C4-2B (cell line): ENCODE measurements at regions not wholly inside any gene's neighbourhood (a gene's known extent, or its start where the extent isn't known, plus 50 kb on each side); places are given as distances from the start of the nearest gene placed in this dataset.

Experiments used
- H3K27ac ChIP-seq: fragments of 450-650 bp; 2 replicates; pipeline ENCODE4 v1.5.1; 2017
- CTCF ChIP-seq: fragments of 450-650 bp; conservative IDR thresholded peaks from 2 replicates; pipeline ENCODE4 v1.5.1; 2017; ENCODE audit warnings: mild to moderate bottlenecking
- ZFX ChIP-seq: fragments of 450-650 bp; IDR thresholded peaks from 2 replicates; pipeline ENCODE4 v1.6.1; 2017

DNA sequence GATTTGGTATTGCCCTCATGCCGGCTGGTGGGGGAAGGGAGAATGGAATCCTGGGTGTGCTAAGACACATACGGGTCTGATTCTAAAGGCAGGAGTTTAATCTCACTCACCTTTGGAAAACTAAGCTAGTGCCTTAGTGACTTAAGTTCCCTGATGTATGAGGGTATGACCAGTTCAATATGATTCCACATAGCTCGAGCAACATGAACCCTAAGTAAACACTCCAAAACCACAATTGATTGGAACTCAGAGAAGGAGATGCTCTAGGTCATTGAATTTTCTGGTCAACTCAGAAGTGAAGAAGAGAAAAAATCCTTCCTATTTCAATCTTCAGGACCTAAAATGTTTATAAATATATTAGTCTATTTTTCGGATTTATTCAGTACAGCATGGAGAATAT lies 420.1 kb upstream of the INTU start:
- no peak for TF ChIP-seq ZFX
- TF ChIP-seq CTCF = no peak
- H3K27ac ChIP-seq = no peak overlapping the region

DNA sequence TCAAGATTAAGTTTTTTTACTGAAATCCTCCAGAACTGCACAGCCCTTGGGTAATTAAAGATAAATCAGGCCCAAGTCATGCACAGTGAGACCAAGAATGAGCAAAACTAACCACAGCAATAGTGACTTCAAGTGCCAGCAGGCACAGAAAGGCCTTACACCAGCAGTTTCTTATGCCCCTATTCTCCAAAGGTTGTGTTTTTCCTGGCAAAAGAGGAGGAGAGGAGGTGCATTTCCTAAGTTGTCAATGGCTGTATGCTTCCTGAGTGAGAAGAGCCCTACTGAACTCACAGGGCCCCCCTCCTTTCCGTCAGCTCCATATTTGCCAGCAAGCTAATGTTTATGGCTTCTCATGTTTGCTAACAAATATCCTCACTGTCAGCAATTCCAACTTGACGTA lies 418.7 kb upstream of the INTU start:
- H3K27ac ChIP-seq = no peak overlapping the region
- TF ChIP-seq ZFX (no peak), CTCF (no peak)

- no peak overlapping the region for H3K27ac ChIP-seq
- no peak for TF ChIP-seq ZFX
- TF ChIP-seq CTCF = no peak
Observed at GRCh38 chr4:127214931-127215330, 417.8 kb upstream of the INTU start.

DNA sequence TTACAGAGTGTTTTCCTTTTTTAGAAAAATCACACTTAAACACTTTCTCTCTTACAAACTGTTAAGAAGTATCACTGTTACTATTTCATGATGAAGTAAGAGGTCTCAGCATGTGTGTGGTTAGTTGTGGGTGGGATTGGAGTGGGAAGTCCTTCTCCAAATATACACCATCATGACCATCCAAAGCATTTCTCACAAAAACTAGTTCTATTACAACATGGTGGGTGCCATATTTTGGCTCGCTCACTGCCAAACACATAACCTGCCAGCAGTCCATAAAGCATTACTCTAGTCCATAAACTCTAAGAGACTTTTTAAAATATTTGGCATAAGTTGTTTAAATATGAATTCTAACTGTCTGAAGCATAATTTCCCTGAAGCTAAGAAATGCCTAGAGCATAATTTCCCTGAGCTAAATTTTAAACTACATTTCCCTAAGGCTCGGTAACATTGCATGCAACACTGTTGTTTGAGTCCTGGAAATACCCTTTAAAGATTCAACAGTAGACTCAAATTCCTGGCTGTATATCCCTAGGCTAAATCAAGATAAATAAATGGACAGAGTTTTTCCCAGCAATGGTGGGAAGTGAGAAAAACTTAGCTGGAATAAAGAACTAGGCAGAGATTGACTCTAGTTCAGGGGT lies 415.0 kb upstream of the INTU start:
- TF ChIP-seq CTCF (no peak), ZFX (no peak)
- H3K27ac ChIP-seq = no peak overlapping the region

DNA sequence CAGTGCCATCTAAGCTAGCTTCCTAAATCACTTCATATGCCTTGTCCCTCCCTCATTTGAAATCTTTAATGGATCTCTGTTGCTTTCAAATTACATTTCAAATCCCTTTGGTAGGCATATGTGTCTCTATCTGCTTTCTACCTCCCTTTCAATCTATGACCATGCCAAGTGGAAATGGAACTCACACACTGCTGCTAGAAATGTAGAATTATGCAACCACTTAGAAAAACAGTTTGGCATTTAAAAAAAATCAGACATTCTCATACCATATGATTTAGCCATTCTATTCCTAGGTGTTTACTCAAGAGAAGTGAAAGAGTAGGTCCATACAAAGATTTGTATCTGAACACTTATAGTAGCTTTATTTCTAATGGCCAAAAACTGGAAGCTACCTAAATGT lies 413.5 kb upstream of the INTU start:
- H3K27ac ChIP-seq = no peak overlapping the region
- TF ChIP-seq CTCF = no peak

DNA sequence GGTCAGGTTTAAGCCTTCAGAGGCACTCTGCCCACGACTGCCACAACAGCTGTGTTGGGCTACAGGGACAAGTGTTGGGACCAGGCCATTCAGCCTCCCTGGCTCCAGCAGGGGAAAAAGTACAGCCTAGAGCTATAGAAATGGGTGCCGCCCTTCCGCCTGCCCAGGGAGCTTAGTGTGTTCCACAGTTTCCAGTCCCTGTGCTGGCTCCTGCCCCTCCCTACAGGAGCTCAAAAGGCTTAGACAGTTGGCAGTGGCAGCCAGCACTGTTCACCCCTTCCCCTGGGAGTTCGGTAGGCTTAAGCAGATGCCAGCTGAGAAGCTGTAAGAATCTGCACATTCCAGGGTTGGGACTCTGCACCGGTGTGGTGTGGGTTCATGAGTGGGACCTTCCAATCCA lies 408.2 kb upstream of the INTU start:
- H3K27ac ChIP-seq = no peak overlapping the region
- TF ChIP-seq ZFX = no peak
- no peak for TF ChIP-seq CTCF

- no peak overlapping the region for H3K27ac ChIP-seq
- TF ChIP-seq ZFX (no peak), CTCF (no peak)
Observed at GRCh38 chr4:127229855-127230608, 402.7 kb upstream of the INTU start.
